ENCODE measurements at regions not wholly inside any gene's neighbourhood (a gene's known extent, or its start where the extent isn't known, plus 50 kb on each side); places are given as distances from the start of the nearest gene placed in this dataset.

DNA sequence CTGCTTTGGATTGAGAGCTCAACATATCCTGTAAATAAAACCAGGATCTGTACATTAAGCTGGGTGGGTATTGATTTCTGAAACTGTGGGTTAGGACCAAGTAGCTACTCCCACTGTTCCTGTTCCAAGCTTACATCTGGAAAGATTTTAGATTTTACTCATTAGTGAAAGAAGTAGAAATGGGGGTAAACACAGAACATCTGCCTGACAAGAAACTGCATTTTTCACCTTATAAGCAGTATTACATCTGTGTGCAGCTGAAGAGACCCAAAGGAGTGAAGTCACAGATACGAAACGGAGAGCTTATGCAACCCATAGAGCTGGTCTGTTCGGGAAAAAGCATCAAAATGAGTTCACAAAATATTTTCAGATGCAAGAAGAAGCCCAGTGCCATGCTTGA lies 235.2 kb downstream of the SLITRK5 start:
- no peak for TF ChIP-seq SUZ12 (IDR thresholded peaks at IDR 0.05; ENCODE audit: extremely low read depth, insufficient read depth, insufficient read length)
- TF ChIP-seq YY1 (IDR thresholded peaks at IDR 0.05; ENCODE audit: insufficient read depth, insufficient read length), result no peak
- TF ChIP-seq ZNF274 (IDR thresholded peaks at IDR 0.05; ENCODE audit: low read depth, low read length), result no peak
